Ectodermal cell (in vitro differentiated cells): ENCODE measurements at regions not wholly inside any gene's neighbourhood (a gene's known extent, or its start where the extent isn't known, plus 50 kb on each side); places are given as distances from the start of the nearest gene placed in this dataset.

Source experiments
- H3K27ac ChIP-seq: 2 replicates; pipeline ENCODE4 v1.7.0; 2013; ENCODE audit warnings: mild to moderate bottlenecking, low read depth, low read length; ENCODE audit not compliant: insufficient read depth, poor library complexity, severe bottlenecking
- H3K27me3 ChIP-seq: 2 replicates; pipeline ENCODE4 v1.7.0; 2013; ENCODE audit warnings: mild to moderate bottlenecking, low read length; ENCODE audit not compliant: insufficient read depth, control insufficient read depth, poor library complexity, severe bottlenecking
- H3K36me3 ChIP-seq: one replicate; pipeline ENCODE4 v1.7.0; 2013; ENCODE audit warnings: low read length; ENCODE audit not compliant: control insufficient read depth, insufficient read depth
- H3K4me1 ChIP-seq: one replicate; pipeline ENCODE4 v1.7.0; 2013; ENCODE audit warnings: low read length; ENCODE audit not compliant: control insufficient read depth, insufficient read depth
- H3K4me3 ChIP-seq: 2 replicates; pipeline ENCODE4 v1.7.0; 2013; ENCODE audit warnings: low read depth, low read length, control low read depth; ENCODE audit not compliant: insufficient read depth
- H3K9me3 ChIP-seq: 2 replicates; pipeline ENCODE4 v1.7.0; 2013; ENCODE audit warnings: mild to moderate bottlenecking, low read length, moderate library complexity; ENCODE audit not compliant: control insufficient read depth
- WGBS, 2 experiments: methylation state at CpG; one replicate each; pipeline ENCODE4 v1.1.7; 2013; ENCODE audit warnings: missing lambda C conversion rate in 2 of 2; 5-methylcytosine and 5-hydroxymethylcytosine counted together

DNA sequence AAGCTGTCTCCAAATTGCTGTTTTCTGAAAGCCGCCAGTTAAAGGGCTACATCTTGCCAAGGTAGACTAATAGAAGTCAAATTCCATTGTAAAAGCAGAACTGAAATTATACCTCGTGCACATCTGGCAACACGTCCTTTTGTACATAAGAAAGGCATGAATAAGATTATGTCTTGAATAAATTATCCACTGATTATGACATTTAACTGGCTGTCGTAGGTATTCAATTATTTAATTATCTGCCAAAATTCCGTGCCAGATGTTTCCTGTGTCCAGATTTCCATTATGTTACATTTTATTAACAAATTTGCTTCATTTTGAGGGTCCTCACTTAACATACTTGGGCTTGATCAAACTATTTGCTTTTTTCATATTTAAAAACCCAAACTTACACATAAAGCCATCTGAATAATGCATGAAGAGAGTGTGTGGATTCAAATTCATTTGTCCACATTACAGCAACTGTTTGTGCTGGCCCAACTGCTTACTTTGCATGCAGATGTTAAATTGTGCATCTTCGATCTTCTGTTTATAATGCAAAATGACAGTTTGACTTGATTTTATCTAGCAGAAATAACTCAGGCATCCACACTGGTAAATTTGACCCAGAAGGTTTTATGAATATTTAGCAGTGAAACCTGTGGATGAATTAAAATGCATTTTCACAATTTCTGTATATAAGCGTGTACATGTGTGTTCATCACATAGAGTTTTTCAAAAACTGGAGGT lies 701.5 kb downstream of the ZNF385D start:
- WGBS, 2 experiments: 95 to 98% methylated on average over 6 to 7 of the region's 7 CpGs
- H3K4me1 ChIP-seq: no peaks in the 10 kb centered on the region
- no peaks in the 10 kb centered on the region for H3K36me3 ChIP-seq
- no peak overlapping the region for H3K4me3 ChIP-seq
- H3K27ac ChIP-seq: no peak overlapping the region
- no peaks in the 10 kb centered on the region for H3K9me3 ChIP-seq
- H3K27me3 ChIP-seq: no peaks in the 10 kb centered on the region

DNA sequence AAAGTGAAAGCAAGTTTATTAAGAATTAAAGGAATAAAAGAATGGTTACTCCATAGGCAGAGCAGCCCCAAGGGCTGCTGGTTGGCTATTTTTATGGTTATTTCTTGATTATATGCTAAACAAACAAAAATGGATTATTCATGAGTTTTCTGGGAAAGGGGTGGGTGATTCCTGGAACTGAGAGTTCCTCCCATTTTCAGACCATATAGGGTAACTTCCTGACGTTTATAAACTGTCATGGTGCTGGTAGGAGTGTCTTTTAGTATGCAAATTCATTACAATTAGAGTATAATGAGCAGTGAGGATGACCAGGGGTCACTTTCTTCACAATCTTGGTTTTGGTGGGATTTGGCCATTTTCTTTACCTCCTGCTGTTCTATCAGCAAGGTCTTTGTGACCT lies 707.9 kb downstream of the ZNF385D start:
- no peaks in the 10 kb centered on the region for H3K27me3 ChIP-seq
- no peaks in the 10 kb centered on the region for H3K36me3 ChIP-seq
- no peak overlapping the region for H3K27ac ChIP-seq
- 71 to 73% methylated on average over 1 of the region's 1 CpG for WGBS, 2 experiments
- no peak overlapping the region for H3K4me3 ChIP-seq
- no peaks in the 10 kb centered on the region for H3K4me1 ChIP-seq
- no peaks in the 10 kb centered on the region for H3K9me3 ChIP-seq

DNA sequence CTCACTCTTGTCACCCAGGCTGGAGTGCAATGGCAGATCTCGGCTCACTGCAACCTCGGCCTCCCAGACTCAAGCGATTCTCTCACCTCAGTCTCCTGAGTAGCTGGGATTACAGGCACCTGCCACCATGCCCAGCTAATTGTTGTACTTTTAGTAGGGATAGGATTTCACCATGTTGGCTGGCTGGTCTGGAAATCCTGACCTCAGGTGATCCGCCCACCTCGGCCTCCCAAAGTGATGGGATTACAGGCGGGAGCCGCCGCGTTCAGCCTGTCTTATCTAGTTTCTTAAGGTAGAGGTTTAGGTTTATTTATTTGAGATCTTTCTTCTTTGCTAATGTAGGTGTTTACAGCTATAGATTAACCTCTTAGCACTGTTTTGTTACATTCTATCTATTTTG lies 708.8 kb downstream of the ZNF385D start:
- H3K4me3 ChIP-seq: no peak overlapping the region
- WGBS, 2 experiments: 95 to 96% methylated on average over 9 of the region's 9 CpGs
- no peaks in the 10 kb centered on the region for H3K36me3 ChIP-seq
- no peak overlapping the region for H3K27ac ChIP-seq
- H3K27me3 ChIP-seq: no peaks in the 10 kb centered on the region
- no peaks in the 10 kb centered on the region for H3K4me1 ChIP-seq
- H3K9me3 ChIP-seq: no peaks in the 10 kb centered on the region

DNA sequence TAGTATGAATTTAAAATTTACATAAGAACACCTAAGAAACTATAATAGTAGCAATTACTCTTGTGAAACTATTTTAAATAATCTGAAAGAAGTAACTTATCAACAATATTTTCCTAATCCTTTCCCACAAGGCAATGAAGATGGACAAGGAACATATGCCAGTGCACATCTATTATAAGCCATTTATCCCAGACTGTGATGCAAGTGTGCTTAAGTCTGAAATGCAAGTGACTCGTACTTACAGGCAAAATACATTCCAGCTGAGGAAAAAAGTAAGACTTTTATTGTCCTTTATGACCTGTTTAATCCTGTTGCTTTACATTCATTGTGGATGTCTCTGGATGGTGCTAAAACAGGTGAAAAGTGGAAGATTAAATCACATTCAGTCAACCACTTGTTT lies 709.4 kb downstream of the ZNF385D start:
- no peak overlapping the region for H3K27ac ChIP-seq
- 33 to 58% methylated on average over 1 of the region's 1 CpG for WGBS, 2 experiments
- H3K27me3 ChIP-seq: no peaks in the 10 kb centered on the region
- no peaks in the 10 kb centered on the region for H3K4me1 ChIP-seq
- no peaks in the 10 kb centered on the region for H3K9me3 ChIP-seq
- H3K4me3 ChIP-seq: no peak overlapping the region
- no peaks in the 10 kb centered on the region for H3K36me3 ChIP-seq

DNA sequence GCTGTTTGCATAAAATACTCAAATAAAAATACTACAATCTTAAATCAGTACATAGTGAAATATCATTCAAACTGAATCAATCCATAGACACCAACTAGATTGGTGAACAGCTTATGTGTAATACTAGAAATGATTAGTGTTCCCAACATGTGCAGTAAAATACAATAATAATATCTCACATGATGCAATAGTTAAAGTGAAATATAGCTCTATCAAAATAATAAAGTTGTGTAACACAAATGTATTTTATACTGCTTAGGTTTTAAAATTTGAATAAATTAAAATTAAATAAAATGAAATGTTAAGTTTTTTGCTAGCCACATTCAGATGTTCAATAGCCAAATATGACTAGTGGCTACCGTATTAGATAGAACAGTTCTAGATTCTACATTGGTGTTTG lies 714.1 kb downstream of the ZNF385D start:
- Histone ChIP-seq H3K27me3 (no peaks in the 10 kb centered on the region), H3K9me3 (no peaks in the 10 kb centered on the region), H3K4me1 (no peaks in the 10 kb centered on the region), H3K27ac (no peak overlapping the region), H3K4me3 (no peak overlapping the region), H3K36me3 (no peaks in the 10 kb centered on the region)
- WGBS, 2 experiments: 100% methylated on average over 1 of the region's 1 CpG

DNA sequence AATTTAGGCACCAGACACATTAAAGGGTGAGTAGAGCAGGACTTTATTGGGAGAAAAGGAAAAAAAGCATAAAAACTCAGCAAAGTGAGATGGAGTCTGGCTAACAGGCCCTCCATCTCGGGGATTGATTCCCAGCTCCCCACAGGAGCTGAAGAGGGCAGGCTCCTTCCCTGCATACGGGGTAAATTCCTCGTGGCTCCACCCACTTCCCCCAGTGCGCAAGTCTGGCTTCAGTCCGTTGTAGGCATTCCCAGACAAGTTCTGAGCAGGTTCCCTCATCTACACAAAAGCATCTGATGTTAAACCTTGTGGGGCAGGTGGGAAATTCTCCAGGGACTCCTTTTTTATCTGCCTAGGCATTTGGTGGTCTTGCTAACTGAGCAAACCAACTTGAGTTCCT lies 722.6 kb downstream of the ZNF385D start:
- H3K27me3 ChIP-seq: no peaks in the 10 kb centered on the region
- H3K4me1 ChIP-seq: no peaks in the 10 kb centered on the region
- no peak overlapping the region for H3K4me3 ChIP-seq
- H3K36me3 ChIP-seq: no peaks in the 10 kb centered on the region
- no peaks in the 10 kb centered on the region for H3K9me3 ChIP-seq
- WGBS, 2 experiments: 95% methylated on average over 5 of the region's 5 CpGs
- H3K27ac ChIP-seq: no peak overlapping the region

DNA sequence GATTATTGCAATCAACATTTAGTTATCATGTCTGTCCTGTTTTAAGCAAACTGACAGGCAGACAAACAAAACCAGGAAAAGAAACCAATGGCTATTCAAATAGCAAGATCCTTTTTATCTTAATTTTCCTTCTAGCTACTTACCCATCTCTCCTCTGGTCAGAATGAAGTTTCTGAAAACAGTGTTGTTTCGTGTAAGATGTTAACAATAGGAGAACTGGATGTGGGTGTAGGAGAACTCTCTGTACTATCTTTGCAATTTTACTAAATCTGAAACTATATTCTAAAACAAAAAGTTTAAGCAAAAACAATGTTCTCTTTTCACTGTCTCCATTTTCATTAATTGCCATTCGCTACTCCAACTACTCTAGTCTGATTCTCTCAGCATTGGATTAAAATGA lies 726.4 kb downstream of the ZNF385D start:
- no peaks in the 10 kb centered on the region for H3K36me3 ChIP-seq
- H3K9me3 ChIP-seq: no peaks in the 10 kb centered on the region
- no peaks in the 10 kb centered on the region for H3K4me1 ChIP-seq
- 91 to 100% methylated on average over 1 of the region's 2 CpGs for WGBS, 2 experiments
- no peaks in the 10 kb centered on the region for H3K27me3 ChIP-seq
- H3K4me3 ChIP-seq: no peak overlapping the region
- H3K27ac ChIP-seq: no peak overlapping the region

DNA sequence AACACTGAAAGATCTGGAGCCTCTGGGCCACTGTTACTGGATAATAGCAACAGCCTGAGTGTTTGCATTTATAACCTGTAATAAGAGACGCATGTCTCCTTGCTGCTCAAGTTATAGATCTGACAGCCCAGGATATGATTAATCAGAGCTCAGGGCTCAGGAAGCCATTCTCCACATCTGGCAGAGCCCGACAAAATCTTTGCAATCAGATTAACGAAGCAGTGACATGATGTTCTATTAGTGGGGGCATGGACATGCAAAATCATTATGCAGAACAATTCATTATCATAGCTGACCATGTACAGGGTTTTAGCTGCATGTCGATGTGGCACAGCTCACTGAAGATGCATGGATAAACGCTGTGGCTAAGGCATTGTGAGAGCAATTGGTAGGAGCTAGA lies 730.3 kb downstream of the ZNF385D start:
- Histone ChIP-seq H3K27me3 (no peaks in the 10 kb centered on the region), H3K4me3 (no peak overlapping the region)
- WGBS, 2 experiments: 81 to 82% methylated on average over 4 to 5 of the region's 5 CpGs

DNA sequence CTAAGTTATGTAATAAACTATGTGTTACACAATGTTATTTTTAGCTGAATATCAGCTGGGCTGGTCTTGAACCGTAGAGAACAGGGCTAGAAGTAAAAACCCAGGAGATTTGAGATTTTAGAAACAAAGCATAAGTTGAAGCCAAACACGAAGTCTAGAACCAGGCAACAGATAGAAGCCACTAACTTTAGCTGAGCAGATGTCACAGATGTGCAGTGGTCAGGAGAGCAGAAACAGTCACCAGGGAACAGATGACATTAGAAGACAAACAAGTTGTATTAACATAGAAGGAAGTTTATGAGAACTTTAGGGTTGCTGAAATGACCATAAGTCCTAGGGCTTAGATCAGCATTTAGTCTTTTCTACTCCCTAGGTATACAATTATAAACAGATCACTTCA lies 731.0 kb downstream of the ZNF385D start:
- no peaks in the 10 kb centered on the region for H3K4me1 ChIP-seq
- H3K9me3 ChIP-seq: no peaks in the 10 kb centered on the region
- no peak overlapping the region for H3K27ac ChIP-seq
- H3K36me3 ChIP-seq: no peaks in the 10 kb centered on the region
- WGBS, 2 experiments: 95 to 97% methylated on average over 2 of the region's 2 CpGs
- no peaks in the 10 kb centered on the region for H3K27me3 ChIP-seq
- H3K4me3 ChIP-seq: no peak overlapping the region

More for the DNA sequence above, 730.3 kb downstream of the ZNF385D start:
- Histone ChIP-seq H3K4me1 (no peaks in the 10 kb centered on the region), H3K9me3 (no peaks in the 10 kb centered on the region), H3K27ac (no peak overlapping the region), H3K36me3 (no peaks in the 10 kb centered on the region)

DNA sequence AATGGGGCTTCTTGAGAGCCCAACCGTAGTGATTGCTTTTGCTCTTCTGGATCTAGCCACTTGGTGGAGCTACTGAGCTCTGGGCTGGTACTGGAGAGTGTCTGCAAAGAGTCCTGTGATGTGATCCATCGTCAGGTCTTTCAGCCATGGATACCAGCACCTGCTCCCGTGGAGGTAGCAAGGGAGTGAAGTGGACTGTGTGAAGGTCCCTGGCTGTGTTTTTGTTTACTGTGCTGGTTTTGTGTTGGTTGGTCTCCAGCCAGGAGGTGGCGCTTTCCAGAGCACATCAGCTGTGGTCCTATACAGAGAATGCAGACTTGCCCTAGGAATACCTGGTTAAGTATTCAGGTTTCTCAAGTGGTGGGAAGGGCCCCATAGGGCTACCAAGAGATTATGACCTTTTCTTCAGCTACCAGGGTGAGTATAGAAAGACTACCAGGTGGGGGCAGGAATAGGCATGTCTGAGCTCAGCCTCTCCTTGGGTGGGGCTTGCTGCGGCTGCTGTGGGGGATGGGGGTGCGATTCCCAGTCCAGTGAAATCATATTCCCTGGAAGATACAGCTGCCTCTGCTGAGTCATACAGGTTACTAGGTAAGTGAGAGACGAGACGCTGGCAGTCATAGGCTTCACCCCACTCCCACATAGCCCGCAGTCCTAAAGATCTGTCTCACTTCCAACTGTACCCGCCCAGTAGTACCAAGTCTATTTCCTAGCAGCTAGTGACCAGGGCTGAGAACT lies 733.7 kb downstream of the ZNF385D start:
- Histone ChIP-seq H3K27ac (no peak overlapping the region), H3K4me3 (no peak overlapping the region), H3K27me3 (no peaks in the 10 kb centered on the region), H3K9me3 (no peaks in the 10 kb centered on the region), H3K4me1 (no peaks in the 10 kb centered on the region), H3K36me3 (no peaks in the 10 kb centered on the region)
- 92 to 93% methylated on average over 10 of the region's 10 CpGs for WGBS, 2 experiments
